Activated CD8-positive, alpha-beta memory T cell treated with anti-CD3 and anti-CD28 coated beads, Interleukin-2, amount 50 U/mL, for 48 hours (primary cell): ENCODE measurements at regions not wholly inside any gene's neighbourhood (a gene's known extent, or its start where the extent isn't known, plus 50 kb on each side); places are given as distances from the start of the nearest gene placed in this dataset.
"Not testable (repeated sequence)": the region's sequence is repeated elsewhere in the genome, so short reads cannot be mapped to it uniquely, and the experiment has no call there.

Source experiments
- DNase-seq: peaks from one replicate; pipeline ENCODE4 v3.0.0-alpha.2; 2020

- DNase-seq, result no peak
These were observed 109.4 kb upstream of the FANCL start for GRCh38 chr2:58350484-58350883.

GRCh38 chr2:58347810-58348209 lies 106.7 kb upstream of the FANCL start:
- no peak for DNase-seq

GRCh38 chr2:58341047-58341446 lies 99.9 kb upstream of the FANCL start:
- DNase-seq, result no peak

- no peak for DNase-seq
These were observed 98.6 kb upstream of the FANCL start for GRCh38 chr2:58339548-58340243.

GRCh38 chr2:58336416-58336815 lies 95.3 kb upstream of the FANCL start:
- no peak for DNase-seq

- no peak for DNase-seq
These were observed 93.3 kb upstream of the FANCL start for GRCh38 chr2:58334414-58334813.

- DNase-seq, result not testable (repeated sequence)
These were observed 84.3 kb upstream of the FANCL start for GRCh38 chr2:58325296-58325895.

- no peak for DNase-seq
These were observed 78.4 kb upstream of the FANCL start for GRCh38 chr2:58319481-58319880.

- DNase-seq, result not testable (repeated sequence)
These were observed 77.8 kb upstream of the FANCL start for GRCh38 chr2:58318949-58319348.

- no peak for DNase-seq
These were observed 72.8 kb upstream of the FANCL start for GRCh38 chr2:58313926-58314325.

- no peak for DNase-seq
These were observed 67.3 kb upstream of the FANCL start for GRCh38 chr2:58308435-58308834.

GRCh38 chr2:58304843-58305242 lies 63.7 kb upstream of the FANCL start:
- DNase-seq, result no peak

- DNase-seq, result no peak
These were observed 58.0 kb upstream of the FANCL start for GRCh38 chr2:58299123-58299522.

- no peak for DNase-seq
These were observed 51.9 kb upstream of the FANCL start for GRCh38 chr2:58293056-58293455.

GRCh38 chr2:58291726-58292438 lies 50.8 kb upstream of the FANCL start:
- DNase-seq, result no peak
